DND-41 (cell line): ENCODE measurements at regions not wholly inside any gene's neighbourhood (a gene's known extent, or its start where the extent isn't known, plus 50 kb on each side); places are given as distances from the start of the nearest gene placed in this dataset.

ENCODE experiments used
- ATAC-seq: fragments of 200-7000 bp; cut with Tn5 transposase; 3 replicates; pipeline ENCODE4 v1.9.1; 2021; ENCODE audit warnings: low read depth; ENCODE audit not compliant: insufficient read depth
- DNase-seq: peaks from one replicate; pipeline ENCODE4 v3.0.0-alpha.2; 2020
- H2AFZ ChIP-seq: 2 replicates; pipeline ENCODE4 v1.6.0; 2012; ENCODE audit warnings: low read depth, low read length
- H3K27ac ChIP-seq: 2 replicates; pipeline ENCODE4 v1.5.1; 2012; ENCODE audit warnings: low read length, inconsistent platforms
- H3K27me3 ChIP-seq: fragments of 200-600 bp; sonication (generic); 2 replicates; pipeline ENCODE4 v1.6.0; 2012; ENCODE audit warnings: low read length, mild to moderate bottlenecking, inconsistent platforms; ENCODE audit not compliant: insufficient read depth, poor library complexity
- H3K36me3 ChIP-seq: 2 replicates; pipeline ENCODE4 v1.5.1; 2012; ENCODE audit warnings: low read length, inconsistent platforms; ENCODE audit not compliant: insufficient read depth
- H3K4me1 ChIP-seq: 2 replicates; pipeline ENCODE4 v1.5.1; 2012; ENCODE audit warnings: mild to moderate bottlenecking, low read length; ENCODE audit not compliant: insufficient read depth
- H3K4me2 ChIP-seq: 2 replicates; pipeline ENCODE4 v1.6.0; 2012; ENCODE audit warnings: mild to moderate bottlenecking, moderate library complexity, low read length, inconsistent platforms; ENCODE audit not compliant: insufficient read depth
- H3K4me3 ChIP-seq, 2 experiments: fragments of 200-600 bp in 1 of 2; shearing (Covaris generic) in 1 of 2; 2 replicates each; pipeline ENCODE4 v1.5.1; 2012 to 2016; ENCODE audit warnings: inconsistent platforms in 2 of 2, low read length in 2 of 2, mild to moderate bottlenecking in 2 of 2, low read depth in 1 of 2, moderate library complexity in 1 of 2
- H3K79me2 ChIP-seq: 2 replicates; pipeline ENCODE4 v1.6.0; 2012; ENCODE audit warnings: low read length, inconsistent platforms; ENCODE audit not compliant: insufficient read depth
- H3K9ac ChIP-seq: 2 replicates; pipeline ENCODE4 v1.6.0; 2012; ENCODE audit warnings: low read depth, mild to moderate bottlenecking, inconsistent platforms, low read length, moderate library complexity
- H3K9me3 ChIP-seq: 2 replicates; pipeline ENCODE4 v1.5.1; 2012; ENCODE audit warnings: low read length, moderate library complexity, mild to moderate bottlenecking, inconsistent platforms; ENCODE audit not compliant: insufficient read depth, severe bottlenecking
- H4K20me1 ChIP-seq: 2 replicates; pipeline ENCODE4 v1.6.0; 2012; ENCODE audit warnings: low read length; ENCODE audit not compliant: insufficient read depth
- EZH2 ChIP-seq: IDR thresholded peaks from 3 replicates; pipeline ENCODE4 v1.6.1; 2012; ENCODE audit warnings: borderline replicate concordance, low read depth, mild to moderate bottlenecking, moderate library complexity, low read length, inconsistent platforms; ENCODE audit not compliant: severe bottlenecking
- TF ChIP-seq, protein P1 (sequence below): IDR thresholded peaks from 2 replicates; pipeline ENCODE4 v1.5.1; 2012; ENCODE audit warnings: borderline replicate concordance, low read length, moderate library complexity, mild to moderate bottlenecking; ENCODE audit not compliant: poor library complexity, severe bottlenecking; ENCODE audit errors: extremely low read depth

DNA sequence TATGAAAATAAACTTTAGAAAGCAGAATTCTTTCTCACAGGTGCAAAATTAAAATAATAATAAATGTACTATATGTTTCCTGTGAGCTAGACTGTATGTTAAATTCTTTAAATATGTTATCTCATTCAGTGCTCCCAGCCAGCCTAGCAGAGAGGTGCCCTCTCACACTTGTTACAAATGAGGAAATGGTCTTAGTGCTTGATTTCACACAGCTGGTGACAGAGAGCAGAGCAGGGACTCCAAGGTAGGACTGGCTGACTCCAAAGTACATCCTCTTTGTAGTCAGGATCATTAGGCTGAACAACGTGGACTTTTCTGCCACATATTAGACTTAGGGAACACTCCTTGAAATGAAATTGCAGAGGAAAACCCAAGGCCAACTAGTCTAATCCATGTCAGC, 72.0 kb upstream of the HHIP start:
- Histone ChIP-seq H3K27ac (no peak overlapping the region), H3K27me3 (no peaks in the 10 kb centered on the region), H3K4me3 (no peak overlapping the region), H4K20me1 (no peaks in the 10 kb centered on the region), H2AFZ (no peak overlapping the region), H3K36me3 (no peaks in the 10 kb centered on the region), H3K79me2 (no peaks in the 10 kb centered on the region), H3K4me2 (peak overlapping the region; percentile 14; the same call in 1 of the 2 replicates), H3K4me1 (peaks cover 20% of the 10 kb centered on the region), H3K9ac (no peak overlapping the region), H3K9me3 (no peaks in the 10 kb centered on the region)
- ATAC-seq (peak; percentile 85), DNase-seq (peak; percentile 24)
- TF ChIP-seq, protein P1, sequence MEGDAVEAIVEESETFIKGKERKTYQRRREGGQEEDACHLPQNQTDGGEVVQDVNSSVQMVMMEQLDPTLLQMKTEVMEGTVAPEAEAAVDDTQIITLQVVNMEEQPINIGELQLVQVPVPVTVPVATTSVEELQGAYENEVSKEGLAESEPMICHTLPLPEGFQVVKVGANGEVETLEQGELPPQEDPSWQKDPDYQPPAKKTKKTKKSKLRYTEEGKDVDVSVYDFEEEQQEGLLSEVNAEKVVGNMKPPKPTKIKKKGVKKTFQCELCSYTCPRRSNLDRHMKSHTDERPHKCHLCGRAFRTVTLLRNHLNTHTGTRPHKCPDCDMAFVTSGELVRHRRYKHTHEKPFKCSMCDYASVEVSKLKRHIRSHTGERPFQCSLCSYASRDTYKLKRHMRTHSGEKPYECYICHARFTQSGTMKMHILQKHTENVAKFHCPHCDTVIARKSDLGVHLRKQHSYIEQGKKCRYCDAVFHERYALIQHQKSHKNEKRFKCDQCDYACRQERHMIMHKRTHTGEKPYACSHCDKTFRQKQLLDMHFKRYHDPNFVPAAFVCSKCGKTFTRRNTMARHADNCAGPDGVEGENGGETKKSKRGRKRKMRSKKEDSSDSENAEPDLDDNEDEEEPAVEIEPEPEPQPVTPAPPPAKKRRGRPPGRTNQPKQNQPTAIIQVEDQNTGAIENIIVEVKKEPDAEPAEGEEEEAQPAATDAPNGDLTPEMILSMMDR, result no peak
- TF ChIP-seq EZH2, result no peak

DNA sequence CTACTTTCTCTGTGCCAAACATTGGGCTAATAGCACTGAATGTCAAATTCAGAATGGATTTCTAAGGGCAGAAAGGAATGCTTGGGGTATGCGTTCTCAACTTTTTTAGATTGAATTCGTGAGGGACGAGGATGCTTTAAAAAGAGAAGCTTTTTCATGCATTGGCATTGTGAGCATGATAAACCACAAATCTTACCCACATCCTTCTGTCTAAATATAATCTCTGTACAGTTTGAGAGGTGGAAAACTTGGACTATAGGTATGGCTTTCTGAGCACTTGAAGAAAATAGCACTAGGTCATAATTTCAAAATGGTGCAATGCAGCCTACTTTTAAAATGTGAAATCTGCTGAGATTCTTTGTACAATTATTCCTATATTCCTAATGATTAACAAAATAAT, 71.4 kb upstream of the HHIP start:
- H3K4me2 ChIP-seq, result peak overlapping the region; percentile 14; the same call in 1 of the 2 replicates
- peaks cover 20% of the 10 kb centered on the region for H3K4me1 ChIP-seq
- H3K4me3 ChIP-seq, result no peak overlapping the region
- no peak overlapping the region for H3K27ac ChIP-seq
- TF ChIP-seq, protein P1, result no peak
- no peak for TF ChIP-seq EZH2
- H3K9ac ChIP-seq, result no peak overlapping the region
- peak; percentile 87 for ATAC-seq
- H3K79me2 ChIP-seq, result no peaks in the 10 kb centered on the region
- no peaks in the 10 kb centered on the region for H4K20me1 ChIP-seq
- no peak overlapping the region for H2AFZ ChIP-seq
- H3K27me3 ChIP-seq, result no peaks in the 10 kb centered on the region
- H3K9me3 ChIP-seq, result no peaks in the 10 kb centered on the region
- no peaks in the 10 kb centered on the region for H3K36me3 ChIP-seq
- no peak for DNase-seq

- Histone ChIP-seq H3K9ac (no peak overlapping the region), H3K79me2 (no peaks in the 10 kb centered on the region), H4K20me1 (no peaks in the 10 kb centered on the region), H3K27me3 (no peaks in the 10 kb centered on the region), H3K4me2 (no peak overlapping the region), H3K36me3 (no peaks in the 10 kb centered on the region), H3K4me3 (no peak overlapping the region), H3K9me3 (no peaks in the 10 kb centered on the region), H3K4me1 (peaks cover 20% of the 10 kb centered on the region), H3K27ac (no peak overlapping the region), H2AFZ (no peak overlapping the region)
- DNase-seq (no peak), ATAC-seq (no peak)
- TF ChIP-seq, protein P1, result peak; percentile 46
- no peak for TF ChIP-seq EZH2
These were observed 70.8 kb upstream of the HHIP start for GRCh38 chr4:144575181-144575580.

GRCh38 chr4:144578681-144579080, 67.3 kb upstream of the HHIP start:
- no peak overlapping the region for H3K4me3 ChIP-seq
- ATAC-seq (no peak), DNase-seq (no peak)
- no peak overlapping the region for H3K9ac ChIP-seq
- TF ChIP-seq, protein P1, result no peak
- no peak for TF ChIP-seq EZH2
- no peaks in the 10 kb centered on the region for H3K9me3 ChIP-seq
- H2AFZ ChIP-seq, result no peak overlapping the region
- no peaks in the 10 kb centered on the region for H3K79me2 ChIP-seq
- H3K4me1 ChIP-seq, result peaks cover 18% of the 10 kb centered on the region
- no peak overlapping the region for H3K4me2 ChIP-seq
- no peaks in the 10 kb centered on the region for H4K20me1 ChIP-seq
- H3K27ac ChIP-seq, result no peak overlapping the region
- no peaks in the 10 kb centered on the region for H3K36me3 ChIP-seq
- no peaks in the 10 kb centered on the region for H3K27me3 ChIP-seq
